ENCODE measurements at regions not wholly inside any gene's neighbourhood (a gene's known extent, or its start where the extent isn't known, plus 50 kb on each side); places are given as distances from the start of the nearest gene placed in this dataset.

DNA sequence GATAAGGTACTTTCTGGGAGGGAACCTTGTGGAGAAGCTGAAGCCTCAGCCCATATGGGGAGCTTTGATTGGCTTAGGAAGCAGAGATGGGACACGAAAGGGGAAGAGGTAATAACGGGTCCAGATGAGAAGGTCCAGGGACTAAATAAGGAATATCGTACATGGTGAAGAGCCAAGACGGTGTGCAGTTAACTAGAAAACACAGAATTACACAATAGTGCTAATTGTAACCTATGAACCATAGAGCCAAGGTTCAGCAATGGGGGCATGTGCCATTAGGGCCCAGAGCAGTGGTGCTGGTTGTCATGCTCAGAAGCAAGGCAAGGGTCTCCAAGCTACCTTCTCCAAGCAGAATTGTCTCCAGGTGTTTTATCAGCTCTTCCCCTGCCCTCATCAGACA, 106.1 kb downstream of the IRS2 start:
- WGBS, 2 experiments (ENCODE audit: extremely low coverage in 2 of 2, insufficient read length in 1 of 2): no CpG with 5 or more reads among the region's 4 CpGs
- 0 out of 2 replicates have a peak, but pooled peaks cover 2% of the 10 kb centered on the region for H3K4me1 ChIP-seq (ENCODE audit: control insufficient read depth, insufficient read depth, low read length)
- ChIA-PET CTCF (no interaction called here), POLR2A (ENCODE audit: unreplicated experiment) (no interaction called here)
- no peak overlapping the region for H3K9ac ChIP-seq (ENCODE audit: low read depth, low read length)
- H2AK9ac ChIP-seq (replicated peaks; ENCODE audit: low read depth, low read length, poor library complexity): no peak overlapping the region
- DNase-seq: no peak
- H3K4ac ChIP-seq (ENCODE audit: low read depth, low read length): no peak overlapping the region
- no peak overlapping the region for H2AFZ ChIP-seq (replicated peaks; ENCODE audit: low read length, poor library complexity)
- H3K14ac ChIP-seq (replicated peaks; ENCODE audit: low read depth, low read length): no peak overlapping the region
- dilution Hi-C loops (cut with HindIII; ENCODE audit: low sequenced_read_pairs, unreplicated experiment) (no loop called here), intact Hi-C loops (cut with micrococcal nuclease) (no loop called here), in situ Hi-C loops (cut with MboI; ENCODE audit: low sequenced_read_pairs) (no loop called here)
- no peaks in the 10 kb centered on the region for H3K9me3 ChIP-seq (ENCODE audit: control insufficient read depth, insufficient read depth, low read length)
- no peak overlapping the region for H4K8ac ChIP-seq (ENCODE audit: low read depth in 2 of 2, low read length in 2 of 2)
- no peak overlapping the region for H2BK120ac ChIP-seq (ENCODE audit: low read depth, low read length)
- no peaks in the 10 kb centered on the region for H3K79me1 ChIP-seq (ENCODE audit: low read depth in 1 of 2, low read length in 2 of 2)
- no peak overlapping the region for H3K4me3 ChIP-seq (ENCODE audit: insufficient read depth, low read depth, low read length)
- H3K27me3 ChIP-seq (ENCODE audit: control insufficient read depth, insufficient read depth, low read length): peaks cover 46% of the 10 kb centered on the region
- no TSS peak for BruUV-seq (replicated peaks)
- H3K18ac ChIP-seq (ENCODE audit: low read depth, low read length): no peak overlapping the region
- no peak for TF ChIP-seq MAZ (IDR thresholded peaks at IDR 0.05; ENCODE audit: borderline replicate concordance, low read depth, low read length)
- TF ChIP-seq, protein P1, sequence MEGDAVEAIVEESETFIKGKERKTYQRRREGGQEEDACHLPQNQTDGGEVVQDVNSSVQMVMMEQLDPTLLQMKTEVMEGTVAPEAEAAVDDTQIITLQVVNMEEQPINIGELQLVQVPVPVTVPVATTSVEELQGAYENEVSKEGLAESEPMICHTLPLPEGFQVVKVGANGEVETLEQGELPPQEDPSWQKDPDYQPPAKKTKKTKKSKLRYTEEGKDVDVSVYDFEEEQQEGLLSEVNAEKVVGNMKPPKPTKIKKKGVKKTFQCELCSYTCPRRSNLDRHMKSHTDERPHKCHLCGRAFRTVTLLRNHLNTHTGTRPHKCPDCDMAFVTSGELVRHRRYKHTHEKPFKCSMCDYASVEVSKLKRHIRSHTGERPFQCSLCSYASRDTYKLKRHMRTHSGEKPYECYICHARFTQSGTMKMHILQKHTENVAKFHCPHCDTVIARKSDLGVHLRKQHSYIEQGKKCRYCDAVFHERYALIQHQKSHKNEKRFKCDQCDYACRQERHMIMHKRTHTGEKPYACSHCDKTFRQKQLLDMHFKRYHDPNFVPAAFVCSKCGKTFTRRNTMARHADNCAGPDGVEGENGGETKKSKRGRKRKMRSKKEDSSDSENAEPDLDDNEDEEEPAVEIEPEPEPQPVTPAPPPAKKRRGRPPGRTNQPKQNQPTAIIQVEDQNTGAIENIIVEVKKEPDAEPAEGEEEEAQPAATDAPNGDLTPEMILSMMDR (conservative IDR thresholded peaks at IDR 0.05; ENCODE audit: low read depth, low read length): no peak
- no peak for TF ChIP-seq SMC3 (IDR thresholded peaks at IDR 0.05; ENCODE audit: low read depth, low read length)
- no peak for TF ChIP-seq RAD21 (IDR thresholded peaks at IDR 0.05; ENCODE audit: low read length)
- TF ChIP-seq RCOR1 (IDR thresholded peaks at IDR 0.05; ENCODE audit: insufficient replicate concordance, low read length): no peak
- no peak for TF ChIP-seq CHD1 (IDR thresholded peaks at IDR 0.05; ENCODE audit: low read depth, low read length)
- TF ChIP-seq MXI1 (IDR thresholded peaks at IDR 0.05; ENCODE audit: borderline replicate concordance, low read depth, low read length): no peak
- TF ChIP-seq, protein P2, sequence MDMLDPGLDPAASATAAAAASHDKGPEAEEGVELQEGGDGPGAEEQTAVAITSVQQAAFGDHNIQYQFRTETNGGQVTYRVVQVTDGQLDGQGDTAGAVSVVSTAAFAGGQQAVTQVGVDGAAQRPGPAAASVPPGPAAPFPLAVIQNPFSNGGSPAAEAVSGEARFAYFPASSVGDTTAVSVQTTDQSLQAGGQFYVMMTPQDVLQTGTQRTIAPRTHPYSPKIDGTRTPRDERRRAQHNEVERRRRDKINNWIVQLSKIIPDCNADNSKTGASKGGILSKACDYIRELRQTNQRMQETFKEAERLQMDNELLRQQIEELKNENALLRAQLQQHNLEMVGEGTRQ (IDR thresholded peaks at IDR 0.05; ENCODE audit: low read depth, low read length): no peak
- no peak for TF ChIP-seq BHLHE40 (IDR thresholded peaks at IDR 0.05; ENCODE audit: low read depth, low read length)
- no peak overlapping the region for H3K27ac ChIP-seq (ENCODE audit: insufficient read depth, low read length)
- no peaks in the 10 kb centered on the region for H3K36me3 ChIP-seq (ENCODE audit: control insufficient read depth, insufficient read depth, low read length)
- H2BK15ac ChIP-seq (ENCODE audit: low read depth, low read length): no peak overlapping the region
- no peak overlapping the region for H3K23ac ChIP-seq (ENCODE audit: low read depth, low read length)
- H3K56ac ChIP-seq (ENCODE audit: extremely low read depth, insufficient read depth, low read length): no peak overlapping the region
- H3K4me2 ChIP-seq (ENCODE audit: low read depth, low read length): no peak overlapping the region
- ATAC-seq (ENCODE audit: low read depth): no peak
- no peak overlapping the region for H4K5ac ChIP-seq (ENCODE audit: low read depth, low read length)
- H2BK5ac ChIP-seq (ENCODE audit: low read depth, low read length, poor library complexity, severe bottlenecking): no peak overlapping the region
- H3K9me1 ChIP-seq (ENCODE audit: insufficient read depth, low read length): no peaks in the 10 kb centered on the region
- no peak overlapping the region for H2BK20ac ChIP-seq (ENCODE audit: low read depth, low read length)
- H4K91ac ChIP-seq (ENCODE audit: insufficient read depth, low read depth, low read length): no peak overlapping the region
- no peaks in the 10 kb centered on the region for H4K20me1 ChIP-seq (ENCODE audit: insufficient read depth, low read length)
- H2AK5ac ChIP-seq (ENCODE audit: low read depth, low read length): no peak overlapping the region

Data from IMR-90 (cell line).